GM23338 (cell line): ENCODE measurements at regions not wholly inside any gene's neighbourhood (a gene's known extent, or its start where the extent isn't known, plus 50 kb on each side); places are given as distances from the start of the nearest gene placed in this dataset.

Experiments used
- CREB1 ChIP-seq: fragments of 250-450 bp; sonication (Bioruptor Pico); IDR thresholded peaks from 2 replicates; pipeline ENCODE4 v1.5.0; 2020; ENCODE audit warnings: low read depth, mild to moderate bottlenecking, moderate library complexity
- CTCF ChIP-seq, 2 experiments: fragments of 200-600 bp in 1 of 2; sonication (generic) in 1 of 2; conservative IDR thresholded peaks; 2 replicates each; pipeline versions ENCODE4 v1.5.1 to v1.6.1; 2016 to 2017; ENCODE audit warnings: antibody characterized with exemption in 2 of 2, low read depth in 2 of 2, mild to moderate bottlenecking in 2 of 2, moderate library complexity in 1 of 2
- ETS1 ChIP-seq: IDR thresholded peaks from 2 replicates; pipeline ENCODE4 v1.6.1; 2016; ENCODE audit warnings: antibody characterized with exemption
- EZH2 ChIP-seq: fragments of 200-600 bp; sonication (generic); IDR thresholded peaks from one replicate; pipeline ENCODE4 v1.8.0; 2017; ENCODE audit warnings: antibody characterized with exemption, mild to moderate bottlenecking, low read depth; ENCODE audit not compliant: unreplicated experiment
- EZH2phosphoT487 ChIP-seq: fragments of 200-600 bp; sonication (generic); IDR thresholded peaks from one replicate; pipeline ENCODE4 v1.8.1; 2018; ENCODE audit warnings: antibody characterized with exemption; ENCODE audit not compliant: unreplicated experiment
- JUNB ChIP-seq: IDR thresholded peaks from one replicate; pipeline ENCODE4 v1.6.1; 2016; ENCODE audit warnings: antibody characterized with exemption; ENCODE audit not compliant: unreplicated experiment
- NANOG ChIP-seq: IDR thresholded peaks from 2 replicates; pipeline ENCODE4 v1.6.1; 2016; ENCODE audit warnings: antibody characterized with exemption, borderline replicate concordance
- POLR2AphosphoS5 ChIP-seq: IDR thresholded peaks from 2 replicates; pipeline ENCODE4 v1.6.1; 2016; ENCODE audit warnings: antibody characterized with exemption, low read depth
- REST ChIP-seq: IDR thresholded peaks from one replicate; pipeline ENCODE4 v1.6.1; 2018; ENCODE audit warnings: antibody characterized with exemption; ENCODE audit not compliant: unreplicated experiment
- STAT1 ChIP-seq: IDR thresholded peaks from one replicate; pipeline ENCODE4 v1.6.1; 2016; ENCODE audit warnings: antibody characterized with exemption; ENCODE audit not compliant: unreplicated experiment
- ZNF114 ChIP-seq: fragments of 250-450 bp; sonication (Bioruptor Pico); IDR thresholded peaks from 2 replicates; pipeline ENCODE4 v1.5.0; 2020; ENCODE audit warnings: mild to moderate bottlenecking, moderate library complexity
- ZNF331 ChIP-seq: fragments of 250-450 bp; sonication (Bioruptor Pico); IDR thresholded peaks from 2 replicates; pipeline ENCODE4 v1.5.0; 2020; ENCODE audit warnings: low read depth, mild to moderate bottlenecking, moderate library complexity
- ZNF462 ChIP-seq: fragments of 250-450 bp; sonication (Bioruptor Pico); IDR thresholded peaks from 2 replicates; pipeline ENCODE4 v1.5.0; 2020; ENCODE audit warnings: mild to moderate bottlenecking, moderate library complexity

GRCh38 chr3:73917643-73918042, 292.9 kb upstream of the PDZRN3 start:
- TF ChIP-seq POLR2AphosphoS5 (no peak), CTCF (conservative IDR thresholded peaks at IDR 0.05; ENCODE audit: low read depth in 2 of 2) (no peak), JUNB (no peak), EZH2phosphoT487 (no peak), ETS1 (no peak), CREB1 (CRISPR knock-in tag) (no peak), REST (no peak), EZH2 (no peak), NANOG (no peak), ZNF114 (CRISPR knock-in tag) (no peak), ZNF462 (CRISPR knock-in tag) (no peak), STAT1 (no peak), ZNF331 (CRISPR knock-in tag) (no peak)
